ENCODE measurements at regions not wholly inside any gene's neighbourhood (a gene's known extent, or its start where the extent isn't known, plus 50 kb on each side); places are given as distances from the start of the nearest gene placed in this dataset.

GRCh38 chr2:67241453-67241852 lies 155.7 kb upstream of the ETAA1 start:
- no peak for TF ChIP-seq JUND (IDR thresholded peaks at IDR 0.05; ENCODE audit: low read depth)
- in situ Hi-C loops (cut with HindIII; ENCODE audit: low pct_unique_long_range_greater_than_20kb, low sequenced_read_pairs), result no loop called here

GRCh38 chr2:67242456-67242855 lies 154.7 kb upstream of the ETAA1 start:
- in situ Hi-C loops (cut with HindIII; ENCODE audit: low pct_unique_long_range_greater_than_20kb, low sequenced_read_pairs), result no loop called here
- no peak for DNase-seq (ENCODE audit: low read depth in 1 of 2, low spot score in 1 of 2)
- no peak for TF ChIP-seq JUND (IDR thresholded peaks at IDR 0.05; ENCODE audit: low read depth)

More at GRCh38 chr2:67241453-67241852, 155.7 kb upstream of the ETAA1 start:
- no peak for DNase-seq (ENCODE audit: low read depth in 1 of 2, low spot score in 1 of 2)

- in situ Hi-C loops (cut with HindIII; ENCODE audit: low pct_unique_long_range_greater_than_20kb, low sequenced_read_pairs), result no loop called here
- no peak for DNase-seq (ENCODE audit: low read depth in 1 of 2, low spot score in 1 of 2)
These were observed 153.2 kb upstream of the ETAA1 start for GRCh38 chr2:67243919-67244318.

DNA sequence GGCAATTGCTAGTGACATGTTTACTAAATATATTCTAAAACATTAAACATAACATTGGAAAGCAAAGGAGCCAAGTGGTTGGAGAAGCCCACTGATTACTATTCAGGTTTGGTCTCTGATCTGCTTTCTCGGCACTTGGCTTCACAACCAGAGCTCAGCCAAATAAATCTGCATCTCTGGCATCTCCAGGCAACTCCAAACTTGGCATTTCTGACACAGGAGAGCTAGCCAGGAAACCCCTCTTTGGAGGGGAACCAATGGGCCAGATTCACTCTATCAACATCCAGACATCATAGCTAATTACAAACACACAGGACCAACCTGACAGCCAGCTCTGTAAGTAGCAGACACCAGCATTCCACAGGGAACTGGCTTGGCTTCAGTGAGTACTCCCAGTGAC lies 150.3 kb upstream of the ETAA1 start:
- DNase-seq (ENCODE audit: low read depth in 1 of 2, low spot score in 1 of 2), result no peak
- in situ Hi-C loops (cut with HindIII; ENCODE audit: low pct_unique_long_range_greater_than_20kb, low sequenced_read_pairs), result no loop called here
- no peak for TF ChIP-seq JUND (IDR thresholded peaks at IDR 0.05; ENCODE audit: low read depth)

More at GRCh38 chr2:67243919-67244318, 153.2 kb upstream of the ETAA1 start:
- TF ChIP-seq JUND (IDR thresholded peaks at IDR 0.05; ENCODE audit: low read depth), result no peak

DNA sequence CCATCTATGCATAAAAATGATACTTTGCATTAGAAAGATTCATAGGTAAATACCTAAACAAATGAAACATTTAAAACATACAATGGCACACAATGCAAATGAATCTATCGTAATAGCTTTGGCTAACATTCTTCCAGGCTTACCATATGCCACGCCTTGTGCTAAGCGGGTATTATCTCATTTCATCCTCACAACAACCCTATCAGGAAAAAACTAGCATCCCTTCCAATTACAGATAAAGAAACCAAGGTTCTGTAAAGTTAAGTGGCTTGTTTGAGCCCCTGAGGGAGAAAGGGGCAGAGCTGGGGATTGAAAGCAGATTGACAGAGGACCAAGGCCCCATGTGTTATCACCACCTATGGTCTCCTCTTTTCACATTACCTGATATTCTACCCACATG lies 145.4 kb upstream of the ETAA1 start:
- no peak for DNase-seq (ENCODE audit: low read depth in 1 of 2, low spot score in 1 of 2)
- TF ChIP-seq JUND (IDR thresholded peaks at IDR 0.05; ENCODE audit: low read depth), result no peak
- in situ Hi-C loops (cut with HindIII; ENCODE audit: low pct_unique_long_range_greater_than_20kb, low sequenced_read_pairs), result no loop called here

DNA sequence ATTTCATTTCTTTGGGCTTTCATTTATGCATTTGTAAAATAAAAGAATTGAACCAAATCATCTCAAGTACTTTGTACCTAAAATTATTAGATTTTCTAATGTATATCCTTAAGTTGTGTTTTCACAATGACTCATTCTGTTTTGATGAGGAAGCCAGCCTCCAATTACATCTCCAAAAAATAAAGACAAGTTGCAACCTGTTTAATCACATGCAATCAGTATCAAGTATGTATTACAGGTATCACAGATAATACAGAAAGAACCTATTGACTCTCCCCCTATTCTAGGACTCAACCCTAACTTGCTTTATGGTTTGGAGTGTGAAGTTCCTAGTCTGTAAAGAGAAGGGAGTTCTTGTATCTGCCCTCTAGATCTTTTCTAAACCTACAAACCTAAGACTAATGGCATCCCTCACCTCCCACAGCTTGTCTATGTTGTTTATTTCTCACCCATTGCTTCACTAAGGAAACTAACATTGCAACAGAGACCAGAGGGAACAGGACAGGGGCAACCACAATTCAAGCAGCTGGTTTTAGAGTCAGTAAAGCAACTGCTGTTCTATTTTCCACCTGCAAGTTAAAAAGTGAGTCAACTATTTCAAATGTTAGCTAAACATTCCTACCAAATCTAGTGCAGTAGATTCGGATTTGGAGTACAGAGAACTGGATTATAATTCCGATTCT lies 141.1 kb upstream of the ETAA1 start:
- no peak for TF ChIP-seq JUND (IDR thresholded peaks at IDR 0.05; ENCODE audit: low read depth)
- in situ Hi-C loops (cut with HindIII; ENCODE audit: low pct_unique_long_range_greater_than_20kb, low sequenced_read_pairs), result no loop called here
- no peak for DNase-seq (ENCODE audit: low read depth in 1 of 2, low spot score in 1 of 2)

DNA sequence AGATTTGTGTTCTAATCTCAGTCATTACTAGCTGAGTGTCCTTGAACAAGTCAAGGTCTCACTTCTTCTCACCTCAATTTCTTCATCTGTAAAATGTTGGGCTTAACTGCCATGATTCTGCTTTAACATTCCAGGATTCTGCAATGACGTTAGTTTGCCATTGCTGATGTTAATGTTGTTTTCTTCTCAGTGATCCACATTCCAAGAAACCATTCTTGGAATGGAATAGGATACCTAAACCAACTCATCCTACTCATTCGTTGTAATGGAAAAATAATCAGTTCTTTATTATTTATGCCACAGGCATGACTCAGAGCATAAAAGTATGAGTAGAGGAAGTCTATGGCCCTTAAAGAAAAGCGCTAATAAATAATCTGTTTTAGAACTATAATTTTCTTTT lies 140.2 kb upstream of the ETAA1 start:
- in situ Hi-C loops (cut with HindIII; ENCODE audit: low pct_unique_long_range_greater_than_20kb, low sequenced_read_pairs), result no loop called here
- DNase-seq (ENCODE audit: low read depth in 1 of 2, low spot score in 1 of 2), result no peak

DNA sequence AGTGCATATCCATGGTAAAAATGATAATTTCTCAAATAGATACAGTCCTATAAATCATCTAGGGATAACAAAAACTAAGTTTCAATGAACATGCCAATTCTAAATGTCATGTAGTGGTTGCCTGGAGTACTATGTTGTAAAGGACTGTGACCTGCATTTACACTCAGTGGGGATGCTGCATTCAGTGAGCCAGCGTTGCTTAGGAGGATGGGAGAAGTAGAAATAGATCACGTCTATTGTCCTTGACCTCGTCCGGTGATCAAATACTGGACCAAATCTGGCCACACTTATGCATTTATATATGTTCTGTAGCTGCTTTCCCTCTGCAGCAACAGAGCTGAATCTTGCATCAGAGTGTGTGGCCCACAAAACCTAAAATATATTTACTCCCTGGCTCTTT lies 139.0 kb upstream of the ETAA1 start:
- TF ChIP-seq JUND (IDR thresholded peaks at IDR 0.05; ENCODE audit: low read depth), result no peak
- DNase-seq (ENCODE audit: low read depth in 1 of 2, low spot score in 1 of 2), result no peak
- in situ Hi-C loops (cut with HindIII; ENCODE audit: low pct_unique_long_range_greater_than_20kb, low sequenced_read_pairs), result no loop called here

More for the DNA sequence above, 140.2 kb upstream of the ETAA1 start:
- no peak for TF ChIP-seq JUND (IDR thresholded peaks at IDR 0.05; ENCODE audit: low read depth)

GRCh38 chr2:67258831-67259230 lies 138.3 kb upstream of the ETAA1 start:
- TF ChIP-seq JUND (IDR thresholded peaks at IDR 0.05; ENCODE audit: low read depth), result no peak
- in situ Hi-C loops (cut with HindIII; ENCODE audit: low pct_unique_long_range_greater_than_20kb, low sequenced_read_pairs), result no loop called here

GRCh38 chr2:67259556-67260342 lies 137.4 kb upstream of the ETAA1 start:
- TF ChIP-seq JUND (IDR thresholded peaks at IDR 0.05; ENCODE audit: low read depth), result no peak
- in situ Hi-C loops (cut with HindIII; ENCODE audit: low pct_unique_long_range_greater_than_20kb, low sequenced_read_pairs), result no loop called here

More at GRCh38 chr2:67258831-67259230, 138.3 kb upstream of the ETAA1 start:
- no peak for DNase-seq (ENCODE audit: low read depth in 1 of 2, low spot score in 1 of 2)

DNA sequence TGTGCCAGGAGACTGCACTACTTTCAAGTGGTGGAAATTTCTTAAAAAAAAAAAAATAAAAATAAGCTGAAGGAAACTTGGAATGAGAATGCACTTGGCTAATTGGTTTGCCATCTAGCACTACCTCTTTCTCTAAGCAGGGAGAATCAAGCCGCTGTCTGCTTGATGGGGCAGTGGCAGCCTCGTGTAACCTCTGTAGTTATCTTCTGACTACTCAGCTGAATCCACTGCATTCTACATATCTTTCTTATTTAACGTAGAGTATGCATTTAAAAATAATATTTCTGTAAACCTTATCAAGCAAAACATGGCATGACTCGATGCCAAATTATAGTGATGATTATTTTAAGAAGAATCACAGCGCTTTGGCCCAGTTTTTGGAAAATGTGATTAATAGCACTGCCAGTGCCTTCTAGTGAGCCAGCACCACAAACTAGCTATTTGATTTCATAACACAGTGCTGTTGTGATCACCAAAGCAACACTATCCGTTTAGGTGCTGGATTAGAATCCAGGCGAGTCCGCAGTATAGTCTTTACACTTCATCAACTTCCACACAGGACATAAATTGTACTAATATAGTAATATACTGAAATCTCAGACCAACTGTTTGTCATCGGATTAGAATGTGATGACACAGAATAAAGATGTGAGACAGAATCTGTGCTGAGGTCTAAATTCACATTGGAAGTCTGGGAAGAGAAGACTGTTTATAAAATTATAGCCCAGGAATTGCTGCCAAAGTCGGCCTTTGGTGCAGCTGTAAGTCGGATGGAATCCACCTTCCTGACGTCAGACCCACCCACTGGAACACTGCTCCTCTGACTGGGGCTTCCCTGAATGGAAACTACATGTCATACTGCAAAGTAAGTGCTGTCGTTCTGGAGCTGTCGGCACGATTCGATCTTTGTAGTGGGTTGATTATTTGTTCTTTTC lies 136.5 kb upstream of the ETAA1 start:
- in situ Hi-C loops (cut with HindIII; ENCODE audit: low pct_unique_long_range_greater_than_20kb, low sequenced_read_pairs), result no loop called here
- DNase-seq (ENCODE audit: low read depth in 1 of 2, low spot score in 1 of 2), result no peak
- TF ChIP-seq JUND (IDR thresholded peaks at IDR 0.05; ENCODE audit: low read depth), result no peak

More at GRCh38 chr2:67259556-67260342, 137.4 kb upstream of the ETAA1 start:
- peak in 1 of 2 experiments; percentile 16 for DNase-seq (ENCODE audit: low read depth in 1 of 2, low spot score in 1 of 2)

DNA sequence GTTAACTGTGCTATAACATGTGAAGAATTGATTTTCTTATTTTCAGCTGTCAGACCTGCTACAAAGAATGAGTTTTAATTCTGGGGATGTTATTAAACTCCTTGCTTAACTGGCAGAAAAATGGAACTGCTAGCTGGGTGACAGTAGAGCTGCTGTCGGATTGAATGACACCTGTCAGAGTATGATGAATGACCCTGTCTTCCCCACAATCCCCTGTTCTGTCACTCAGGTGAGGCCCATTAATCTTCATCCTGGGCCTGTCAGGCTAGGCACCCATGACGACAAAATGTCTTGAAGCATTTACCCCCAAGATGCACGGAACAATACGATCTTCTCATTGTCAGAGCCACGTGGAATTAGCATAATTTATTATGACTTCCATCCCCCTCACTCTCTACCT lies 129.9 kb upstream of the ETAA1 start:
- DNase-seq (ENCODE audit: low read depth in 1 of 2, low spot score in 1 of 2), result no peak
- no peak for TF ChIP-seq JUND (IDR thresholded peaks at IDR 0.05; ENCODE audit: low read depth)
- in situ Hi-C loops (cut with HindIII; ENCODE audit: low pct_unique_long_range_greater_than_20kb, low sequenced_read_pairs), result no loop called here
